ENCODE measurements at regions not wholly inside any gene's neighbourhood (a gene's known extent, or its start where the extent isn't known, plus 50 kb on each side); places are given as distances from the start of the nearest gene placed in this dataset.

- TF ChIP-seq CTCF (IDR thresholded peaks at IDR 0.05) (no peak), POLR2A (IDR thresholded peaks at IDR 0.05) (no peak), POLR2AphosphoS5 (IDR thresholded peaks at IDR 0.05; ENCODE audit: insufficient read depth in 1 of 2, low read depth in 1 of 2) (no peak)
Observed at GRCh38 chr6:14196026-14196425, 78.5 kb downstream of the CD83 start.
